Prostate gland (tissue), 2 donors: ENCODE measurements at regions not wholly inside any gene's neighbourhood (a gene's known extent, or its start where the extent isn't known, plus 50 kb on each side); places are given as distances from the start of the nearest gene placed in this dataset.

Source experiments
- CTCF ChIP-seq, 4 experiments: fragments of 200-600 bp in 2 of 4; fragments of 450-650 bp in 2 of 4; sonication (generic) in 2 of 4; IDR thresholded peaks; 1 replicate in 3 of 4; 2 replicates in 1 of 4; pipeline ENCODE4 v1.5.1; 2016 to 2019; ENCODE audit warnings: antibody characterized with exemption in 4 of 4, mild to moderate bottlenecking in 2 of 4, moderate library complexity in 2 of 4
- POLR2A ChIP-seq: fragments of 450-650 bp; IDR thresholded peaks from one replicate; pipeline ENCODE4 v1.6.1; 2016; ENCODE audit warnings: antibody characterized with exemption, mild to moderate bottlenecking

GRCh38 chr18:40233931-40234616, 1721.0 kb upstream of the PIK3C3 start:
- no peak for TF ChIP-seq POLR2A
- TF ChIP-seq CTCF (IDR thresholded peaks at IDR 0.05), result no peak
